H9 (cell line): ENCODE measurements at regions not wholly inside any gene's neighbourhood (a gene's known extent, or its start where the extent isn't known, plus 50 kb on each side); places are given as distances from the start of the nearest gene placed in this dataset.

Source experiments
- DNase-seq: peaks from one replicate; pipeline ENCODE4 v3.0.0-alpha.2; 2017
- H2AFZ ChIP-seq: one replicate; pipeline ENCODE4 v1.6.1; 2013; ENCODE audit warnings: mild to moderate bottlenecking, low read length, control low read depth, moderate library complexity
- H2AK5ac ChIP-seq: 2 replicates; pipeline ENCODE4 v1.6.1; 2013; ENCODE audit warnings: low read length, control low read depth, mixed read lengths; ENCODE audit not compliant: insufficient read length
- H2BK120ac ChIP-seq: one replicate; pipeline ENCODE4 v1.6.1; 2013; ENCODE audit warnings: low read depth, mild to moderate bottlenecking, low read length, control low read depth, inconsistent platforms; ENCODE audit not compliant: poor library complexity, severe bottlenecking
- H2BK12ac ChIP-seq: 2 replicates; pipeline ENCODE4 v1.6.1; 2013; ENCODE audit warnings: low read length, control low read depth, mixed read lengths, low read depth; ENCODE audit not compliant: insufficient read length
- H2BK15ac ChIP-seq: 2 replicates; pipeline ENCODE4 v1.6.1; 2013; ENCODE audit warnings: low read depth, low read length, control low read depth
- H2BK20ac ChIP-seq: one replicate; pipeline ENCODE4 v1.6.1; 2013; ENCODE audit warnings: low read depth, mild to moderate bottlenecking, low read length, control low read depth, inconsistent platforms; ENCODE audit not compliant: poor library complexity, severe bottlenecking
- H2BK5ac ChIP-seq: 2 replicates; pipeline ENCODE4 v1.6.1; 2013; ENCODE audit warnings: low read length, control low read depth, mixed read lengths; ENCODE audit not compliant: insufficient read length
- H3K14ac ChIP-seq: 2 replicates; pipeline ENCODE4 v1.6.1; 2013; ENCODE audit warnings: low read length, control low read depth; ENCODE audit not compliant: insufficient read depth
- H3K18ac ChIP-seq: 2 replicates; pipeline ENCODE4 v1.6.1; 2013; ENCODE audit warnings: low read depth, mild to moderate bottlenecking, mixed read lengths, low read length, control low read depth; ENCODE audit not compliant: insufficient read length
- H3K23ac ChIP-seq: 2 replicates; pipeline ENCODE4 v1.6.1; 2013; ENCODE audit warnings: low read length, control low read depth, mixed read lengths, low read depth; ENCODE audit not compliant: insufficient read length
- H3K23me2 ChIP-seq: 2 replicates; pipeline ENCODE4 v1.6.1; 2013; ENCODE audit warnings: low read depth, mild to moderate bottlenecking, mixed read lengths, low read length, control low read depth; ENCODE audit not compliant: insufficient read length, poor library complexity, severe bottlenecking
- H3K27ac ChIP-seq: 2 replicates; pipeline ENCODE4 v1.5.1; 2013; ENCODE audit warnings: low read length, control low read depth, mixed read lengths, low read depth; ENCODE audit not compliant: insufficient read length
- H3K27me3 ChIP-seq: 2 replicates; pipeline ENCODE4 v1.6.1; 2013; ENCODE audit warnings: low read length, control low read depth, inconsistent platforms; ENCODE audit not compliant: insufficient read depth
- H3K4ac ChIP-seq: 2 replicates; pipeline ENCODE4 v1.6.1; 2013; ENCODE audit warnings: low read depth, mild to moderate bottlenecking, control low read depth, inconsistent platforms, low read length, moderate library complexity
- H3K4me1 ChIP-seq: 2 replicates; pipeline ENCODE4 v1.6.1; 2013; ENCODE audit warnings: low read length, control low read depth, inconsistent platforms; ENCODE audit not compliant: insufficient read depth
- H3K4me2 ChIP-seq: 2 replicates; pipeline ENCODE4 v1.6.1; 2013; ENCODE audit warnings: low read length, control low read depth, mixed read lengths; ENCODE audit not compliant: insufficient read length, insufficient read depth
- H3K56ac ChIP-seq: 2 replicates; pipeline ENCODE4 v1.6.1; 2013; ENCODE audit warnings: low read depth, mild to moderate bottlenecking, mixed read lengths, low read length, control low read depth; ENCODE audit not compliant: insufficient read length
- H3K79me1 ChIP-seq: 2 replicates; pipeline ENCODE4 v1.6.1; 2013; ENCODE audit warnings: low read depth, mild to moderate bottlenecking, moderate library complexity, low read length, control low read depth, inconsistent platforms; ENCODE audit not compliant: insufficient read depth, poor library complexity, severe bottlenecking
- H3K79me2 ChIP-seq: 2 replicates; pipeline ENCODE4 v1.6.1; 2013; ENCODE audit warnings: low read length, control low read depth, inconsistent platforms; ENCODE audit not compliant: insufficient read depth
- H3K9ac ChIP-seq: 2 replicates; pipeline ENCODE4 v1.6.1; 2013; ENCODE audit warnings: low read length, control low read depth, mixed read lengths; ENCODE audit not compliant: insufficient read length; ENCODE audit errors: extremely low read depth
- H3K9me3 ChIP-seq: one replicate; pipeline ENCODE4 v1.6.1; 2013; ENCODE audit warnings: low read depth, low read length, inconsistent platforms; ENCODE audit not compliant: control insufficient read depth
- H3T11ph ChIP-seq: one replicate; pipeline ENCODE4 v1.6.1; 2013; ENCODE audit warnings: mild to moderate bottlenecking, low read length, control low read depth, inconsistent platforms
- H4K20me1 ChIP-seq: one replicate; pipeline ENCODE4 v1.6.1; 2013; ENCODE audit not compliant: control insufficient read depth, insufficient read length, insufficient read depth
- H4K5ac ChIP-seq: 2 replicates; pipeline ENCODE4 v1.6.1; 2013; ENCODE audit warnings: low read depth, mild to moderate bottlenecking, mixed read lengths, low read length, control low read depth; ENCODE audit not compliant: insufficient read length
- H4K8ac ChIP-seq: replicated peaks from 2 replicates; pipeline ENCODE4 v1.6.1; 2013; ENCODE audit warnings: low read length, control low read depth, mixed read lengths, low read depth; ENCODE audit not compliant: insufficient read length
- H4K91ac ChIP-seq: 2 replicates; pipeline ENCODE4 v1.6.1; 2013; ENCODE audit warnings: low read depth, mild to moderate bottlenecking, moderate library complexity, mixed read lengths, low read length, control low read depth; ENCODE audit not compliant: insufficient read length
- H3K27ac Mint-ChIP-seq, 3 experiments: 2 replicates in 2 of 3; 3 replicates in 1 of 3; pipeline ENCODE4 v1.8.0; 2020 to 2021; ENCODE audit warnings: mixed read lengths in 3 of 3, mild to moderate bottlenecking in 1 of 3, moderate library complexity in 1 of 3
- H3K27me3 Mint-ChIP-seq: 2 replicates; pipeline ENCODE4 v1.8.0; 2021; ENCODE audit warnings: low read depth, mild to moderate bottlenecking, moderate library complexity, mixed read lengths
- H3K36me3 Mint-ChIP-seq, 3 experiments: 2 replicates in 2 of 3; 3 replicates in 1 of 3; pipeline ENCODE4 v1.8.0; 2020 to 2021; ENCODE audit warnings: low read depth in 3 of 3, mixed read lengths in 3 of 3; ENCODE audit not compliant: insufficient read depth in 1 of 3
- H3K4me1 Mint-ChIP-seq, 2 experiments: 2 replicates each; pipeline ENCODE4 v1.8.0; 2020; ENCODE audit warnings: mixed read lengths in 2 of 2
- H3K4me3 Mint-ChIP-seq, 2 experiments: 2 replicates in 1 of 2; 3 replicates in 1 of 2; pipeline ENCODE4 v1.8.0; 2020 to 2021; ENCODE audit warnings: mild to moderate bottlenecking in 2 of 2, mixed read lengths in 2 of 2, moderate library complexity in 1 of 2
- H3K9me3 Mint-ChIP-seq, 2 experiments: 2 replicates in 1 of 2; 3 replicates in 1 of 2; pipeline ENCODE4 v1.8.0; 2020; ENCODE audit warnings: mild to moderate bottlenecking in 2 of 2, mixed read lengths in 2 of 2, moderate library complexity in 1 of 2
- TF ChIP-seq, protein P1 (sequence below): fragments of 200-600 bp; sonication (generic); conservative IDR thresholded peaks from 3 replicates; pipeline ENCODE4 v1.8.0; 2021; ENCODE audit warnings: antibody characterized with exemption, mild to moderate bottlenecking

GRCh38 chr3:67739851-67740250, 85.4 kb upstream of the SUCLG2 start:
- Mint-ChIP-seq H3K4me3 (no peak overlapping the region), H3K27ac (no peak overlapping the region), H3K36me3 (no peaks in the 10 kb centered on the region), H3K27me3 (no peaks in the 10 kb centered on the region), H3K9me3 (no peaks in the 10 kb centered on the region), H3K4me1 (no peaks in the 10 kb centered on the region)
- Histone ChIP-seq H2BK12ac (no peak overlapping the region), H3K4me1 (no peaks in the 10 kb centered on the region), H4K20me1 (no peaks in the 10 kb centered on the region), H4K8ac (no peak overlapping the region), H3K9me3 (no peaks in the 10 kb centered on the region), H3K79me1 (no peaks in the 10 kb centered on the region), H3K27ac (no peak overlapping the region), H3T11ph (no peak overlapping the region), H2AFZ (no peak overlapping the region), H3K56ac (no peak overlapping the region), H3K4me2 (no peak overlapping the region), H4K91ac (no peak overlapping the region), H2BK120ac (no peak overlapping the region), H3K9ac (no peak overlapping the region), H2AK5ac (no peak overlapping the region), H3K27me3 (no peaks in the 10 kb centered on the region), H3K18ac (no peak overlapping the region), H4K5ac (no peak overlapping the region), H2BK5ac (no peak overlapping the region), H3K79me2 (no peaks in the 10 kb centered on the region), H2BK20ac (no peak overlapping the region), H3K4ac (no peak overlapping the region), H3K23me2 (no peaks in the 10 kb centered on the region), H2BK15ac (no peak overlapping the region), H3K23ac (no peak overlapping the region), H3K14ac (no peak overlapping the region)
- TF ChIP-seq, protein P1, sequence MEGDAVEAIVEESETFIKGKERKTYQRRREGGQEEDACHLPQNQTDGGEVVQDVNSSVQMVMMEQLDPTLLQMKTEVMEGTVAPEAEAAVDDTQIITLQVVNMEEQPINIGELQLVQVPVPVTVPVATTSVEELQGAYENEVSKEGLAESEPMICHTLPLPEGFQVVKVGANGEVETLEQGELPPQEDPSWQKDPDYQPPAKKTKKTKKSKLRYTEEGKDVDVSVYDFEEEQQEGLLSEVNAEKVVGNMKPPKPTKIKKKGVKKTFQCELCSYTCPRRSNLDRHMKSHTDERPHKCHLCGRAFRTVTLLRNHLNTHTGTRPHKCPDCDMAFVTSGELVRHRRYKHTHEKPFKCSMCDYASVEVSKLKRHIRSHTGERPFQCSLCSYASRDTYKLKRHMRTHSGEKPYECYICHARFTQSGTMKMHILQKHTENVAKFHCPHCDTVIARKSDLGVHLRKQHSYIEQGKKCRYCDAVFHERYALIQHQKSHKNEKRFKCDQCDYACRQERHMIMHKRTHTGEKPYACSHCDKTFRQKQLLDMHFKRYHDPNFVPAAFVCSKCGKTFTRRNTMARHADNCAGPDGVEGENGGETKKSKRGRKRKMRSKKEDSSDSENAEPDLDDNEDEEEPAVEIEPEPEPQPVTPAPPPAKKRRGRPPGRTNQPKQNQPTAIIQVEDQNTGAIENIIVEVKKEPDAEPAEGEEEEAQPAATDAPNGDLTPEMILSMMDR = no peak
- no peak for DNase-seq
